Brain microvascular endothelial cell (primary cell): ENCODE measurements at regions not wholly inside any gene's neighbourhood (a gene's known extent, or its start where the extent isn't known, plus 50 kb on each side); places are given as distances from the start of the nearest gene placed in this dataset.

Experiments used
- DNase-seq: peaks from one replicate; pipeline ENCODE4 v3.0.0-alpha.2; 2020
- H3K27ac ChIP-seq: fragments of 250-450 bp; sonication (Bioruptor Pico); 2 replicates; pipeline ENCODE4 v1.5.1; 2020; ENCODE audit warnings: mild to moderate bottlenecking, moderate library complexity
- H3K27me3 ChIP-seq: fragments of 250-450 bp; sonication (Bioruptor Pico); replicated peaks from 2 replicates; pipeline ENCODE4 v1.5.1; 2020; ENCODE audit warnings: mild to moderate bottlenecking
- H3K36me3 ChIP-seq: fragments of 250-450 bp; sonication (Bioruptor Pico); replicated peaks from 2 replicates; pipeline ENCODE4 v1.5.1; 2020; ENCODE audit warnings: mild to moderate bottlenecking
- H3K4me3 ChIP-seq: 2 replicates; pipeline ENCODE4 v1.5.1; 2011; ENCODE audit warnings: low read depth, mild to moderate bottlenecking, control low read depth, low read length, moderate library complexity
- in situ Hi-C: cut with HindIII; loops from 2 replicates; pipeline ENCODE4 v1.10.0; 2017; ENCODE audit warnings: low sequenced_read_pairs, low pct_ligation_motif_present
- TF ChIP-seq, protein P1 (sequence below): IDR thresholded peaks from 2 replicates; pipeline ENCODE4 v1.5.1; 2011; ENCODE audit warnings: low read depth, mild to moderate bottlenecking, moderate library complexity, low read length, control low read depth, inconsistent platforms; ENCODE audit errors: missing control alignments

DNA sequence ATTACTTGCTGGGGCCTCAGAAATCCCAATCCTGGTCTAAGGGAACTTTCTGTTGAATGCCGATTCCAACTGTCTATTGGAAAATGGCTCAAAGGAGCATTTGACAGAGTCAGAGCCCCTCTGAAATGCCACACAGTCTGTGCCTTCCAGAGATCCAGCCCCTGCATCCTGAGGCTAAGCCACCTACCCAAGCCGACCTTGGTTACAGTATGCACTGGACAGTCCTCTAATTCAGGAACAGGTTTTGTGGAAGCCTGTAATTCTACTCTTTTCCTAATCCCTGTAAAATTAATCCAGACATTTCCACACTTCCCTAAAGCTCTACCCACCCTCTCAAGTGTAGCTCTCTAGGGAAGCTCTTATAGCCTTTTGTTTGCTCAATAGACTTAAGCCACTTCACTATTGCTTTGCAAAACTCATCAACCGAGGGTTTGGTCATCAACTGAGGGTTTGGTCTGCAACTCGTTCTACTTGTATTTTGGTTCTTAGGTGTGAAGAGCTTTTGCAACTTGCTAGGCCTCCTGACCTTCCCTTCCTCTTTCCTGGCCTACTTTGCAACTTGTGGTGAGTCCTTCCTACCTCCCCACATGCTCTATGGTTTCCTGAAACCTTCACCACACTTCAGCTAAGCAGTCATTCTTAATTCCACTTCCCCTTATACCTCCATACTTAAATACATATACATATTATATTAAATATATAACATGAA lies 364.8 kb downstream of the SFMBT2 start:
- Histone ChIP-seq H3K36me3 (no peaks in the 10 kb centered on the region), H3K4me3 (no peak overlapping the region), H3K27ac (no peak overlapping the region), H3K27me3 (no peaks in the 10 kb centered on the region)
- no peak for DNase-seq
- TF ChIP-seq, protein P1, sequence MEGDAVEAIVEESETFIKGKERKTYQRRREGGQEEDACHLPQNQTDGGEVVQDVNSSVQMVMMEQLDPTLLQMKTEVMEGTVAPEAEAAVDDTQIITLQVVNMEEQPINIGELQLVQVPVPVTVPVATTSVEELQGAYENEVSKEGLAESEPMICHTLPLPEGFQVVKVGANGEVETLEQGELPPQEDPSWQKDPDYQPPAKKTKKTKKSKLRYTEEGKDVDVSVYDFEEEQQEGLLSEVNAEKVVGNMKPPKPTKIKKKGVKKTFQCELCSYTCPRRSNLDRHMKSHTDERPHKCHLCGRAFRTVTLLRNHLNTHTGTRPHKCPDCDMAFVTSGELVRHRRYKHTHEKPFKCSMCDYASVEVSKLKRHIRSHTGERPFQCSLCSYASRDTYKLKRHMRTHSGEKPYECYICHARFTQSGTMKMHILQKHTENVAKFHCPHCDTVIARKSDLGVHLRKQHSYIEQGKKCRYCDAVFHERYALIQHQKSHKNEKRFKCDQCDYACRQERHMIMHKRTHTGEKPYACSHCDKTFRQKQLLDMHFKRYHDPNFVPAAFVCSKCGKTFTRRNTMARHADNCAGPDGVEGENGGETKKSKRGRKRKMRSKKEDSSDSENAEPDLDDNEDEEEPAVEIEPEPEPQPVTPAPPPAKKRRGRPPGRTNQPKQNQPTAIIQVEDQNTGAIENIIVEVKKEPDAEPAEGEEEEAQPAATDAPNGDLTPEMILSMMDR: no peak
- in situ Hi-C loops: no loop called here

DNA sequence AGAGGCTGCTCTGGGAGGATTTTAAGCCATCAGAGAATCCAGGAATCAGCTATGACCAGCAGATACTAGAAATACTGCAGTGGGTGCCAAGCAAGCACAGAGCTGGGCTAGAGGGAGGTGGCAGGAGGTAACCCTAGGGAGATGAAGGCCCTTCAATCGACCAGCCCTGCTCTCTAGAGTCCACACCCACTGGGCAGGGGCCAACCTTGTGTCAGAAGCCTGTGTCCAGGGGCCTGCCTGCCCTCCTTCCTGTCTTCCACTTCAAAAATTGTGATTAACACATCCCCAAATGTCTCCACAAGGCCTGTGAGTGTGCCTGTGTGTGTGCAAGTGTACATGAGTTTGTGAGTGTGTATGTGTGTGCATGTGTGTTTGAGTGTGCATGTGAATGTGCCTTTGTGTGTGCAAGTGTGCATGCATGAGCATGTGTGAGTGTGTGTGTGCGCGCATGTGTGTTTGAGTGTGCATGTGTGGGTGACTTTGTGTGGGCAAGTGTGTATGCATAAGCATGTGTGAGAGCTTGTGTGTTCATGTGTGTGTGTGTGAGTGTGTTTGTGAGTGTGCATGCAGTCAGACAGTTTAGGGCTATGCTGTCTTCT lies 367.7 kb downstream of the SFMBT2 start:
- no peaks in the 10 kb centered on the region for H3K27me3 ChIP-seq
- H3K4me3 ChIP-seq: no peak overlapping the region
- DNase-seq: no peak
- no peak overlapping the region for H3K27ac ChIP-seq
- in situ Hi-C loops: no loop called here
- TF ChIP-seq, protein P1: no peak
- no peaks in the 10 kb centered on the region for H3K36me3 ChIP-seq

DNA sequence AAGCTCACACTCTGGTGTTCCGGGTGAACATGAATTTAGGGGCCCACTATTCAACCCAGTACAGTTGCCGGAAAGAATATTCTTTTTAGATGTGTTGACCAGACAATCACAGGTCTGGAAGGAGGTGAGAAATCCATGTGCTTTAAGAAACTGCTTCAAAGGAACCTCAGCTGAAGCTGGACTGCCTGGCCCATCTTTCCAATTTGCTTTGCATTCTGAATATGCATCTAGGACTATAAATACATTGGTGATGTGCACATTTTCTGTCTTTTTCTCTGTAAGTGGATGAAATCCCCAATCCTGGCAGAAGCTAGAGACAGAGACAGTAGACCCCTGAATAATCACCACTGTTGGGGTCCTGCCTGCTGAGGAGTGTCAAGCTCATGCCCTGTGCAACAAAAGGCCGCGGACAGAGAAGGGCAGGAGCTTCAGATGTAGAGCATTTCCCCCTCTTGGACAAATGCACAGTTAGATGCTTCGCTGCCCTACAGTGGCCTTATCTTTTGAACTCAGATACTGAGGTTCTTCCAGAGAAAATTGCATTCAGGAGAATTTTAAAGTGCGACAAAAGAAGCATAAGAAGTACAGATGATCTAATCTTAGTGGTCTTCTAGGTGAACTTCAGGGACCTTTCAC lies 368.3 kb downstream of the SFMBT2 start:
- in situ Hi-C loops: no loop called here
- Histone ChIP-seq H3K27ac (no peak overlapping the region), H3K36me3 (no peaks in the 10 kb centered on the region), H3K4me3 (no peak overlapping the region), H3K27me3 (no peaks in the 10 kb centered on the region)
- TF ChIP-seq, protein P1: no peak
- no peak for DNase-seq

DNA sequence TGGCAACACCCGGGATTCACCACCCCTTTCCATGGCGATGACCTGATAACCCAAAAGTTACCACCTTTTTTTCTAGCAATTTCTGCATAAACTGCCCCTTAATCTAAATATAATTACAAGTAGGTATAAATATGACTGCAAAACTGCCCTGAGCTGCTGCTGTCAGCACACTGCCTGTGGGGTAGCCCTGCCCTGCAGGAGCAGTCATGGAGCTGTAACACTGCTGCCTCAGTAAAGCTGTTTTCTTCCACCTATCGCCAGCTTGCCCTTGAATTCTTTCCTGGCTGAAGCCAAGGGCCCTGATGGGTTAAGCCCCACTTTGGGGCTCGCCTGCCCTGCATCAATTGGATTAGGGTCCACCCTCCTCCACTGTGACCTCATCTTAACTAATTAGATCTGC lies 368.8 kb downstream of the SFMBT2 start:
- in situ Hi-C loops: no loop called here
- Histone ChIP-seq H3K27ac (no peak overlapping the region), H3K27me3 (no peaks in the 10 kb centered on the region), H3K4me3 (no peak overlapping the region), H3K36me3 (no peaks in the 10 kb centered on the region)
- TF ChIP-seq, protein P1: no peak
- DNase-seq: no peak

DNA sequence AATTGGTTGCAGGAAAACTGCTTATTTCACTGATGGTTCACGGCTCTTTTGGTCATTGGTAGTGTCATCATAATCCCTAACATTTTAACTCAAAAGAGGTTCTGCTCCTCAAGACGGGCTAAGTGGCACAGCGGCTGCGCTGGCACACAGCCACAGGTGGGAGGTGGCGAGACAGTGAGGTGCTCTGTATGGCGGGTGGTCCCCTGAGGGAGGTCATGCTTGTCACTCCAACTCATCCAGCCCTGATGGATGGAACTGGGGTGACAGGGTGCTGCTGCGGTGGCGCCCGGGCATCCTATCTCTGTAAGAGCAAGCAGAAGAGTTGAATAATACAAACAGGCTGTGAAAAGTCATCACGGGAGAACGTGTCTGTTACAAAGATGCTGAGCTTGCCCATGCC lies 370.2 kb downstream of the SFMBT2 start:
- in situ Hi-C loops: no loop called here
- H3K27me3 ChIP-seq: no peaks in the 10 kb centered on the region
- DNase-seq: no peak

More for the DNA sequence above, 370.2 kb downstream of the SFMBT2 start:
- H3K27ac ChIP-seq: no peak overlapping the region
- TF ChIP-seq, protein P1: no peak
- no peaks in the 10 kb centered on the region for H3K36me3 ChIP-seq
- H3K4me3 ChIP-seq: no peak overlapping the region
